Dedifferentiated amniotic fluid mesenchymal stem cell (primary cell): ENCODE measurements at regions not wholly inside any gene's neighbourhood (a gene's known extent, or its start where the extent isn't known, plus 50 kb on each side); places are given as distances from the start of the nearest gene placed in this dataset.
"Not testable (repeated sequence)": the region's sequence is repeated elsewhere in the genome, so short reads cannot be mapped to it uniquely, and the experiment has no call there.

Experiments used
- DNase-seq: peaks from one replicate; pipeline ENCODE4 v3.0.0-alpha.2; 2016; ENCODE audit errors: extremely low spot score

DNA sequence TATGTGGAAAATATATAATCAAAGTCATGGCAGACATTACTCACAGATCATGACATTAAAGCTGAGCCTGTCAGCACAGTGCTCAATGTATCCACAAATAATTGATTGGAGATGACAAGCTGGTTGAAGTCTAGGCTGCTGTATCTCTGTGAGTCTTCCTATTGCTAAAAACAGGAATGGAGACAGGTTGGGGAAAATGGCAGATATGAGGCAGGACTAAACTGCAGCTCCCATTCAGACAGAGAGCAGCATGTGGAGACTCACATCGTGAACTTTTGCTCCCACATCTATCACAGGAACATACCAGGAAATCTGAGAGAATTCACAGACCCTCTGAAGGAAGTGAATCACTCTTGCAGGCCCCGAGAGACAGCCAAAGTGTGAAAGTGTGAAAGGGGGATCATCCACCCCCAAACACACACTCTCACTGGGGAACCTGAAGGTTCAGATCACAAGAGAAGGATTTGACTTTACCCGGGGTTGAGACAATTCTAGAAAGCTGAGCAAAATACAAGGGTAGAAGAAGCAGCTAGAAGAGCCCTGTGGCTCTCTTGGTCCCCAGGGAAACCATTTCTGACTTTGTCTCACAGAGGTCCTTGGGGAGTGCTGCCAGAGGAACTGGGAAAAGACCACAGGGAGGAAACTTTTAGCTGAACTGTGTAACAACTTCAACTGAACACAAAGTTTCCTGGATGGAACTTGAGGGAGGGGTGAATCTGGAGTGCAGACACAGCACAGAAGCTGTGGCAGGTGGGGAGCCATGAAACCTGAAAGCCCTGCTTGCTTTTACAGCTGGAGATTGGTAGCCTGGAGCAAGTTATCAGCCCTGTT is 173.4 kb downstream of the S1PR1 start:
- no peak for DNase-seq

DNA sequence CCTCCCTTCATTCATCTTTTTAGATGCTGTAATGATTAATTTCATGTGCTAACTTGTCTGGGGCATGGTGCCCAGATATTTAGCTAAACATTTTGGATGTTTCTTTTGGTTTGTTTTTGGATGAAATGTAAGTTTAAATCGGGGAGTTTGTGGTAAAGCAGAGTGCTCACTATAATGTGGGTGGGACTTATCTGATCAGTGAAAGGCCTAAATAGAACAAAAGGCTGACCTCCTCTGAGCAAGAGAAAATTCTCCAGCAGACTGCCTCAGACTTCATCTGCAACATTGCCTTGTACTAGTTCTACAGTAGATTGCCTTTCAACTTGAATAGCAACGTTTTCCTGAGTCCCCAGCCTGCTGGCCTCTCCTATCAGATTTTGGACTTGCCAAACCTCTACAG is 183.6 kb downstream of the S1PR1 start:
- no peak for DNase-seq

DNA sequence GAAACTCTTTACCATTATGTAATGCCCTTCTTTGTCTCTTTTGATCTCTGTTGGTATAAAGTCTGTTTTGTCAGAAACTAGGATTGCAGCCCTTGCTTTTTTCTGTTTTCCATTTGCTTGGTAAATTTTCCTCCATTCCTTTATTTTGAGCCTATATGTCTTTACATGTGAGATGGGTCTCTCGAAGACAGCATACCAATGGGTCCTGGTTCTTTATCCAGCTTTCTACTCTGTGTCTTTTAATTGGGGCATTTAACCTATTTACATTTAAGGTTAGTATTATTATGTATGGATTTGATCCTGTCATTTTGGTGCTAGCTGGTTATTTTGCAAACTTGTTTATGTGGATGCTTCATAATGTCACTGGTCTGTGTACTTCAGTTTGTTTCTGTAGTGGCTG is 191.3 kb downstream of the S1PR1 start:
- DNase-seq: not testable (repeated sequence)

DNA sequence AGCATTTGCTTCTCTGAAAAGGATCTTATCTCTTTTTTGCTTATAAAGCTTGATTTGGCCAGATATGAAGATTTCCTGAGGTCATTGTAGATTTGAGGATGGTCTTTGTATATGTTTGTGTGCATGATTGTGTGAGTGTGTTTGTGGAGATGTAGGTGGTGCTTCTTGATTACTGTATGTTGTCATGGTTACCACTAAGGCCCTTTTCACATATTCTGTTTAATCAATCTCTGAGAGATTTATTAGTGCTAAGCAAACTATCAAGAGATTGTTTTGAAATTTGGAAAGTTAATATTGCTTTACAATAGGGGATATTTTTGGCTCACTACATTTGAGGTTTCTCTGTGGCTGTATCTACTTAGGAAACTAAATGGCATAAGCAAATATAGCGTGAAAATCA is 191.7 kb downstream of the S1PR1 start:
- DNase-seq: no peak

DNA sequence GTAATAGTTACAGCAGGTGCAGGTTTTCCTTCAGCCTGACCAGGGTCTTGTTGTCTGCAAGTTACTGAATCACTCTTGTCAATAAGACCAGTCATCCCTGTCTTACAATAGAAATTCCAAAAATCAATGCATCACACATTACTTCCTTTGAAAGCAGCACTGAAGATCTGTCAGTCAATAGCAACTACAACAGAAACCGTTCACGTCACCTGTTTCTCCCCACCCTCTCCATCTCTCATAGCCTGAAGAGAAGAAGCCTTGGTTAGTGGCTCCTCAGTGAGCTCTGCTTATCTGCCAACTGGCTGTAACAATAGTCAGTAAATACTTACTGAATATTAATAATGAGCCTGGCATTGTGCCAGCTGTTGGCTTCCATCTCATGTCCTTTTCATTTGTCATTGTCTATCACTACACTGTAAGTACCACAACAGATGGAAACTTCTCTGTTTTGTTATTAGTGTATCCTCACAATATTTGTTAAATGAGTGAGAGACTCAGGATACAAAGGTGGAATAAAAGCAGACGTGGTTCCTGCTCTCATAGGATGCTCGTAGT is 195.2 kb downstream of the S1PR1 start:
- no peak for DNase-seq

DNA sequence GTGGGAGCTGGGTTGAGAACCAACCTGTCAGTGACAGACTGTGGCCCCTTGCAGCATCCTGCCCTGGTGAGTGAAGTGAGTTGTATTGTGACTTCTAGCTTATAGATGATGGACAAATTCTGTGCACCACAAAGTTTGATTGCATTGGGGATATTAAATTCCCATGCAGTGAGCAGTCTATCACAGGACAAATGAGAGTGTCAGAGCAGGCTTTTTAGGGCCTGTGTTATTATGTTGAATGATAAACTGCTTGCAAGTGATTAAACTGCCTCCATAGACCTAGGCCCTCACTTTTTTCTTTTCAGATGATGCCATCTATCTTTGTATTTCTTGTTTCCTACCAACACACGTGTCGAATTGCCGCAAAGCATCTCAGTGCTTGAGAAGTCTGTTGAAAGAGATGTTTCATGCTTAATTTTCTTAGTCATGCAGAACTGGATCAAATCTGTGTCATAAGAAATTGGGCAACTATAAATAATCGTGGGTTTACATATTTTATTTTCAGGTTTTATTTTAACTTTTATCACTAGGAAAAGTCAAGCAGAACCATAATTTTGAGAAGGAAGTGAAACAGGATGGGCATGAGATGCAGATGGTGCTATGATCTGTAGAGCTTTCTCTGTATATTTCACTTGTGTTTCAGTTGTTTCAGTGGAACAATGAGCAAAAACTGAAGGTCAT is 199.2 kb downstream of the S1PR1 start:
- no peak for DNase-seq

DNA sequence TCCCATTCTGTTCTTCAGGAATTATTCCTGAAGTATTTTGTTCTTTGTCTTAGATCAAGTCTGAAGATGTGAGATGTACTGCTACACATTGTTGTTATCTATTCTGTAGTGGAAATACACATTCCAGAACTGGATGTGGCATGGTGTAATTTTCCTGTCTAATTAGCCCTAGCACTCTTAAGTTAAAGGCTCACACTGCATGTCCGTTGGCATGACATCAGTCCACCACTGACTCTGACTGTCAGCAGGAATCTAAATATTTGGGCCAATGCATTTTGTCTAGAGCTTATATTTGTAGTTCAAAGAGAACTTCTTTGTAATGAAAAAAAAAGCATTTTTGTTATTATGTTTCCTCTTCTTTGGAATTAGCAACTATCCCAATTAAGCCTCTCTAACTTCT is 201.0 kb downstream of the S1PR1 start:
- no peak for DNase-seq

DNA sequence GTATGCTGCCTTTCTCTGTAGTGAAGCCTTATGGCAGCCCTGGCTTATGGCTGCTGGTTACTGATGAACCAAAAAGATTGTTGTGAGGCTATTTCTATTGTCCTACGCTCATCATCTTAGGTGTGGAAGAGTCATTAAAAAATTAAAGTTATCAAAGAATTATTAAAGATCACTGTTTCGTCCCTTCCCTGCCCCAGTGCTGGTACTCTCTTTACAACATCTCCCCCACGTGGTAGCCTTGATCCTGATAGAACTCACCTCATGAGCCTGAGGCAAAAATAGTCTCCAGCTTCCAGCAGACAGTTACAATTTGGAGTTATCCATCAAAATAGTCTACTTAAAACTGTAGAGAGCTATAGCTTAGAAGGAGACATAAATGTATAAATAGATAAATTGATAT is 201.5 kb downstream of the S1PR1 start:
- DNase-seq: no peak

DNA sequence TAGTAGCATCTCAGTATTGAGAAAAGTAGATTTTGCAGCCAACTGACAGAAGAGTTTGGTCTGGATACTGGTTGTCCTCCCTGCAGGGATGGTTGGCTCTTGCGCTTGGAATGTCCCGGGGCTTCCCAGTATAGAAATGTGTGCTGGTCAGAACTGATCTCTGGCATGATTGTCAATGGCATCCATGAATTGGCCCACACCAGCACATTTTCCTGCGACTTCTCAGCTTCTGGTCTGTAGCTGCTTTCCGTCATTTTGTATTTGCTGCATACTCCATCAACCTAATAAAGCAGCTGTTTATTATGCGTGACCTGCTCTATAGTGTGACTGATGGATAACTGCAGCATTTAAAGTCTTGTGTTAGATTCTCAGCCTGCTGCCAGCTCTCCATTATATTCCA is 203.7 kb downstream of the S1PR1 start:
- no peak for DNase-seq

DNA sequence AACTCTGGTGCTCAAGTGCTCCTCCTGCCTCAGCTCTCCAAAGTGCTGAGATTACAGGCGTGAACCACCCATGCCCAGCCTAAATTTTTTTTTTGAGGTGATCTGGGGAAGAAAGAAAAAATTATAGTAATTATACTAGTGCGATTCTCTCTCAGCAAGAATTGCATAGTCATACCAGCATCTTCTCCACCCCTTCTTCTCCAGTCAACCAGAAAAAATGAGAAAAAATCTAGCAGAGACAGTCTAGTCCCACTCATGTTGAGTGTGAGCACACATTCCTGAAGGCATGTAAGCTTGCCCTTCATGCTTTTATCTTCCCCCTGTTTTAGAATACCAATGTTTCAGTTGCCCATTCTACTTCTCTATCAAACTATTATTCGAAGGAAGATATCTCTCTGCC is 207.6 kb downstream of the S1PR1 start:
- no peak for DNase-seq

DNA sequence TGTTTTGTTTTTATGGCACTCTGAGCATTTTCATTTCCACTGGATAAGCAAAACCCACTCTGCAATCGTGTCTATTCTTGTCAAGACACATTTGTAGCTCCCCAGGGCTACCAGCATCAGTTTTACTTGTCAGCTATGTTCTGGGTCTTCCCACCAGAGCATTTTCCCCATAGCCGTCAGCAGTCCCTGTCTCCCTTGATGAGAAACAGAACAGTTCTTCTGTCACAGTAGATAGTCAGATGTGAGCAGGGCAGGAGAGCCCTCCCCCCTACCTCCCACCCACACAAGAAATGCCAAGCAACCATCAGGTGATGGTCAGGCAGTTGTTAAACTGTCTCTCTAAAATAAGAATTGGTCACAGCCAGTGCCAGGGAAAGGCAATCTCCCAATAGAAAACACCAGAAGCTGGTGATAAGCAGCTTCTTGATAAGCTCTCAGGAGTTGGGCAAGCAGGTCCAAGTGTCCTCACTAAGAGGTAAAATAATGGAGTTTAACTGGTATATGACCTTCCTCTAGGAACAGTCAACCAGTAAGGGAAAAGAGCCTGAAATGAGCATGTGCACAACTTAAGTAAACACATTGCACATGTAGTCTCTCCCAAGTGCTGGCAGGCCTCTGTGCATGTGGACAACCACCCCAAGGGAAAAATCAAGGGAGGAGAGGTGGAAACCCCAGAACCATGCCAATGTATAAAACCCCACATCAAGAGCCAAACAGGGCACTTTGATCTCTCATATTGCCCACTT is 208.2 kb downstream of the S1PR1 start:
- no peak for DNase-seq

DNA sequence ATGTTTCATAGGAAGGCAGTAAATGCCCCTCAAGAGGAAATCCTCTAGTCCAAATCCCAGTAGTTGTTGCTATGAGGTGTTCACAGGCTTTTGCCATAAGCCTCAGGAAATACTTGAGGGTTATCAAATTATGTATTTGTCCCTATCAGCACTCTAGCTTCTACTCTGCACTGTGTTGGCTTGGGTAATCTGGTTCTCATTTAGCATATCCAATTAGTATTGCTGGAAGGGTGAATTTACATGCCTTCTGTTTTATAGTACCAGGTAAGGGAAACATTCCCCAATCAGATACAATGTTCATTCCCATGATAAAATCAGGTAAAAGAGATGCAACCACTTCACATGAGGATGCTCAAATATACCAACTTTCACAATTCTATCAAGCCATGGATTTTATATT is 211.2 kb downstream of the S1PR1 start:
- no peak for DNase-seq

DNA sequence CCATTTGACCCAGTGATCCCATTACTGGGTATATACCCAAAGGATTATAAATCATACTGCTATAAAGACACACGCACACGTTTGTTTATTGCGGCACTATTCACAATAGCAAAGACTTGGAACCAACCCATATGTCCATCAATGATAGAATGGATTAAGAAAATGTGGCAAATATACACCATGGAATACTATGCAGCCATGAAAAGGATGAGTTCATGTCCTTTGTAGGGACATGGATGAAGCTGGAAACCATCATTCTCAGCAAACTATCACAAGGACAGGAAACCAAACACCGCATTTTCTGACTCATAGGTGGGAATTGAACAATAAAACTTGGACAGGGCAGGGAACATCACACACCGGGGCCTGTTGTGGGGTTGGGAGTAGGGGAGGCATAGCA is 213.9 kb downstream of the S1PR1 start:
- DNase-seq: not testable (repeated sequence)

DNA sequence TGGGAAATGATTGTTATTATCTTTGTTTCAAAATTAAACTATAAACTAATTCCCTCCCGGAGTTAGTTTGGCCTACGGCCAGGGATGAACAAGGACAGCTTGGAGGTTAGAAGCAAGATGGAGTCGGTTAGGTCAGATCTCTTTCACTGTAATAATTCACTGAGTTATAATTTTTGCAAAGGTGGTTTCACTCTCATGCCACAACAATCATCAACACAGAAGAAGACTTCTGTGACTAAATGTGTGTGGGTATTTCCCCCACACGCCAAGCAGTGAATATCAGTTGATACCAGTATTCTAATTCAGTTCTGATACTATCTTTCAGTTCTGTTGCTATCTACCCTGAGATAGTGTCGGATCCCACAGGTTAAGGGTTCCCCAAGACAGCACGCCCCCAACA is 215.1 kb downstream of the S1PR1 start:
- no peak for DNase-seq

DNA sequence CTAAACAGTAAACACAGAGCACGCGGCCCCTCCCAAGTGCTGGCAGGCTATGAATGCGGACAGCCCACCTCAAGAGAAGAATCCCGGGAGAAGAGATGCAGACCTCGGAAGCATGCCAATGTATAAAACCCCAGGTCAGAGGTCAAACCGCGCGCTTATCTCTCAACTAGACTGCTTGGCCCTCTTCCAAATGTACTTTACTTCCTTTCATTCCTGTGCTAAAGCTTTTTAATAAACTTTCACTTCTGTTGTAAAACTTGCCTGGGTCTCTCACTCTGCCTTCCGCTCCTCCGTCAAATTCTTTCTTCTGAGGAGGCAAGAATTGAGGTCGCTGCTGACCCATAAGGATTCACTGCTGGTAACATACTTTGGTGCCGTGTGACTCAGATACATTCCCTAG is 216.0 kb downstream of the S1PR1 start:
- no peak for DNase-seq

DNA sequence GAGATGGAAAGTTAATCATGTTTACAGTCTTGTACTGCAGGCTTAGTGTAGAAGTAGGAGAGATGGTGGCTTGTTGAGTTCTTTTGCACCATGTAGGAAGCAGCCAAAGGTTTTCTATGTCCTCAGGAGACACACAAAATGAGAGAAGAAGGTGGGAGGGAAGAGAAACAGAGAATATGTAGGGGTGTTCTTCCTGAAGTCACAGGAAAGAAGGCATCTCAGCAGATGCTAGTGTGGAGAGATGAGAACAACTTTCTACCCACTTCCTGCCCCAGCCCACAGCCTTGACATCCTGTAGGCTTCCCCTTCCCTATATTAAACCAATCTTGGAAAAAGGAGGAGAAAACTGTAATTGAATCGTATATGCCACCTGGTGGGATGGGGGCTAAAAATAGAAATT is 217.0 kb downstream of the S1PR1 start:
- DNase-seq: no peak

DNA sequence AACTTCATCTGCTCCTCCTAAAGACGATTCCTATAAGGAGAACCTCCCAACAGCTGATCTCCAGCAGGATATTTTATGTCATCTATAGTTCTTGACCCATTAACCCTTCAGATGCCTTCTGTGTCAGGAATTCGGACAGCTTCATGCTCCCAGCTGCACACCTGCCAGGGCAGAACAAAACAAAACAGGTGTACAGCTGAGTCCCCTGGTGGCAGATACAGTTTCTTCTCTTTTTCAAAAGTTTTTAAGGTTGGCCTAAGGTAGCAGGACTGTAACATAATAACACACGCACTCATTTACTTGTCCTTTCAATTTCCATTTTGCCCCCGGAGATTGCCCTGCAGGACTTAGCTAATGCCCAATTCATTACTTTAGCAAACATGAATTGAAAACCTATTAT is 218.3 kb downstream of the S1PR1 start:
- DNase-seq: no peak

DNA sequence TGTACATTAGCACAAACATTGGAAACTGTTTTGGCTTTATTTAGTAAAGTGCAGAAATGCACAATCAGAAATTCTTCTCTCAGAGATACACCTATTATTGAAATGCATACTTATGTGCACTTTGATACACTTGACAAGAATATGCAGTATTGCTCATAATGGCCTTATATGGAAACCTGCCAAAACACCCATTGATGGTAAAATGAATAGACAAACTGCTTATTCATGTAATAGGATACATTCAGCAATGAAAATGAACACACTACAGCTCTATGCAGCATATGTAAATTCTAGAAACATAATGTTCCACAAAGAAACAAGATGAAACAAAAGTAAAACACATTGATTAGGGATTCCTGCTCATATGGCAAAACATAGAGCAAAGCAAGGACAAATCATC is 223.9 kb downstream of the S1PR1 start:
- no peak for DNase-seq

DNA sequence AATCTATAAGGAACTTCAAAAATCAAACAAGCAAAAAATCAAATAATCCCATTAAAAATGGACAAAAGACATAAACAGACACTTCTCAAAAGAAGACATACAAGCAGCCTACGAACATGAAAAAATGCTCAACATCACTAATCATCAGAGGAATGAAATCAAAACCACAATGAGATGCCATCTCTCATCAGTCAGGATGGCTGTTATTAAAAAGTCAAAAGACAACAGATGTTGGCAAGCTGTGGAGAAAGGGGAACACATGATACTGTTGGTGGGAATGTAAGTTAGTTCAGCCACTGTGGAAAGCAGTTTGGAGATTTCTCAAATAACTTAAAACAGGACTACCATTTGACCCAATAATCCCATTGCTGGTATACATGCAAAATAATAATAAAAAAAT is 226.4 kb downstream of the S1PR1 start:
- DNase-seq: no peak

DNA sequence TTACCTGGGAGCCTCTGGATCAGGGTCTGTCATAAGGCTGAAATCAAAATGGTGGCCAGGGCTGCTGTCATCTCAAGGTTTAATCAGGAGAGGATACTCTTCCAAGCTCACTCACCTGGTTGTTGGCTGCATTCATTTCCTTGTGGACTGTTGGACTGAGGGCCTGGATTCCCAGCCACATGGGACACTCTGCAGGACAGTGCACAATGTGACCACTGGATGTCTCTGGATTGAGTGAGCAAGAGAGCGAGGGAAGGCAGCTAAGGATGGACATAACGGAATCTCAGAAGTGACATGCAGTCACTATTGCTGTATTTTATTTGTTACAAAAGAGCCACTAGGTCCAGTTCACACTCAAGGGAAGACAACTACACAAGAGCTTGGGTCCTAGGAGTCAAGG is 229.1 kb downstream of the S1PR1 start:
- DNase-seq: no peak

DNA sequence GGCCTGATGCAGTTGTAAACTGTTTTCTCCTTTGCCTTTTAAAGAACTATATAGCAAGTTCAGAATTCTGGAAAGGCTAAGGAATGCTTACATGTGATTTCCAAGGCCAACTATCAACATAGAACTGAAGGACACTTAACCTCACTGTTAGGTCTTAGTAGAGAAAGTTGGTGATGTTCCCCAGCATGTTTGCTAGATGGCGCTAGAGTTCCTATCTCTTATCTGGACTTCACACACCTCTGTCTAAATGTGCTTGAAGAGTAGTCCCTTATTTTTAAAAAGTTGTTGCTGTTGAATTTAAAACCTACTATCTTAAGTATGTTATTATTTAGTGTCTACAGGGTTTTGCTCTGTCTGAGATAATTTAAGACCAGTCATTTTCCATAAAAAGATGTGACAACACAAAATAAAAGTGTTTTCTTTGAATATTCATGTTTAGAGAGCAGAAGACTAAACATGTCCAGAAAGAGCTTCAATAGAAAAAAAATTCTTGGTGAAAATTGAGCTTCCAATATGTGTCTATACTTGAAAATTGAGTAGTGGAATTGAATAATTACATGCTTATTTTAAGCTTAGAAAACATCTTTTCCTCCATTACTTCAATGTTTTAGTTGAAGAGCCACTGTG is 237.3 kb downstream of the S1PR1 start:
- no peak for DNase-seq

DNA sequence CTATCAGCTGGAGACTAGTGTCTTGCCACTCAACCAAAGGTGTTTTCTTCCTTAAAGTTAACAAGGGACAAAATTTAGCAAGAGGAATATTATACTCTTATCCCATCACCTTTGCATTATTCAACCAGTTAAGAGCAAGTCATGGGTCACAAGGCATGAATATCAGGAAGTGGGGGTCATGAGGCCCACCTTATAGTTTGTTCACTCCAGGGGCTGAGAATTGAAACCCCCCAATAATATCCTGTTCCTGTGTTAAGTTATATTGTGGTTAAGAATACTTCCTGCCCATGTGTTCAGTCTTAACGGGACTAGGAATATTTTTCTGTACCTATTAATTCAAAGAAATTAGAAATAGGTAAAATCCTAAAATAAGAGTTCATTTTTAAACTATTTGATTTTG is 239.7 kb downstream of the S1PR1 start:
- no peak for DNase-seq
